ENCODE measurements at regions not wholly inside any gene's neighbourhood (a gene's known extent, or its start where the extent isn't known, plus 50 kb on each side); places are given as distances from the start of the nearest gene placed in this dataset.

DNA sequence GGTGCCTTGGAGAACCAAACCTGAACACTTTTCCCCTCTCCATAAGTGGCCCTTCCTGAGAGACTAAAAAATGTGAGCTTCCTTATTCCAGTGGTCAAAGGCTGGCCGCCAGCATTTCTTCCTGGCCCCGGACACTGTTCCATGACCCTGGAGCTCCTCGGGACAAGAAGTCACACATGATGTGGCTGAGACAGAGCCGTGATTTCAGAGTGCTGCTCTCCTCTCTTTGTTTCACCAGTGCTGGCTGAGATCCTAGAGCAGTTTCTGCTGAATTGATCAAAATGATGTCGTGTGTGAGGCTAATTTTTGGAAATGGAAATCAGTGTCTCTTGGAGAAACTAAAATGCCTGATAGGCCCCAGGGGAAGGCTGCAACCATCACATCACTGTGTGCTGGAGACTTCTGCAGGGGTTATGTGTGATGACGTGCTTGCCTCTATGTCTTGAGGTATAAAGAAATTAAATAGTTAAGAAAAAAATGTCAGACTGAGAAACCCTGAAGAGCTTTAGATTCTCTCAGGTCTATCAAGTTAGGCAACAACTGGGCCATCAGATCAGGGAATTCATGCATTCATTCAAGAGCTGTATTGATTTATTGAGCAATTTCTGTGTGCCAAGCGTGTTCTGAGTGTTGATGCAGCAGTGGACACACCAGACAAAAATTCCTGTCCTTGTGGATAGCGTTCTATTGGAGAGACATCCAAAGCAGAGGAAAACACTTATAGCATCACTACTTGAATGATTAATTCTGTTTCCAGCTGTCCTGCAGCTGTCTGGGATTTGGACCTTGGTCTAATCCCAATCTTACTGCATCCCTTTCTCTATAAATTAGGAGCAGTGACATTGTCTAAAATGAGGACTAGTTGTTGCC is 72.7 kb upstream of the CCN6 start:
- Histone ChIP-seq H2AFZ (ENCODE audit: low read depth, low read length, severe bottlenecking) (no peak overlapping the region), H3K27me3 (ENCODE audit: low read length) (no peaks in the 10 kb centered on the region), H3K9ac (ENCODE audit: low read length) (no peak overlapping the region), H4K20me1 (ENCODE audit: low read depth, low read length) (no peaks in the 10 kb centered on the region), H3F3A (ENCODE audit: insufficient read depth) (no peaks in the 10 kb centered on the region), H3K27ac (ENCODE audit: low read depth, low read length) (no peak overlapping the region), H3K36me3 (ENCODE audit: low read length) (no peaks in the 10 kb centered on the region), H3K4me2 (ENCODE audit: low read depth, low read length, poor library complexity, severe bottlenecking) (no peak overlapping the region), H3K9me3 (ENCODE audit: insufficient read depth, low read length) (no peaks in the 10 kb centered on the region), H3K79me2 (ENCODE audit: insufficient read depth, low read length) (no peaks in the 10 kb centered on the region), H3K9me2 (replicated peaks; ENCODE audit: insufficient read depth, low read length) (no peaks in the 10 kb centered on the region), H3K4me3 (ENCODE audit: insufficient read depth, low read length, poor library complexity, severe bottlenecking) (no peak overlapping the region)
- TF ChIP-seq EZH2phosphoT487 (conservative IDR thresholded peaks at IDR 0.05; ENCODE audit: low read length): no peak
- TF ChIP-seq CTCF (IDR thresholded peaks at IDR 0.05; ENCODE audit: insufficient read depth, low read length, poor library complexity, severe bottlenecking): no peak

DNA sequence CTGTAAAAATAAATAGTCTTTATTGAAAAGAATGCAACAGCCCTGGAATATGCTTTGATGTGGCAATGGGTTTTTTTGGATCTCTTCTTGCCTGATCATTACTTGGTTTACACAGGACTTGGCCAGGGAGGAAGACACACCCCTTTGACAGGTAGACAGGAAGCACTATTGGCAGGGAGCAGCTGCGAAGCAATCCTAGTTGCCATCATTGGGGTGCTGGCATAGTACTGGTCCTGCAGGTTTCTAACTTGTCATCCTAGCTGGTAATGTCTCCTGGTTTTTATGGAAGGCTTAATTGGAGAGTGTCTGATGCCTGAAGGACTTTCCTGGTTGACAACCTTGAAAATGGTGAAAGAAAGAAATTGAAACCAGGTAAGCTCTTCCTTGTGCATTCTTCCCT is 71.2 kb upstream of the CCN6 start:
- Histone ChIP-seq H3K27ac (ENCODE audit: low read depth, low read length) (no peak overlapping the region), H3K4me3 (ENCODE audit: insufficient read depth, low read length, poor library complexity, severe bottlenecking) (no peak overlapping the region), H3K27me3 (ENCODE audit: low read length) (no peaks in the 10 kb centered on the region), H3K9ac (ENCODE audit: low read length) (no peak overlapping the region), H3F3A (ENCODE audit: insufficient read depth) (no peaks in the 10 kb centered on the region), H3K9me2 (replicated peaks; ENCODE audit: insufficient read depth, low read length) (no peaks in the 10 kb centered on the region), H2AFZ (ENCODE audit: low read depth, low read length, severe bottlenecking) (no peak overlapping the region), H3K4me2 (ENCODE audit: low read depth, low read length, poor library complexity, severe bottlenecking) (no peak overlapping the region), H3K9me3 (ENCODE audit: insufficient read depth, low read length) (no peaks in the 10 kb centered on the region), H4K20me1 (ENCODE audit: low read depth, low read length) (no peaks in the 10 kb centered on the region), H3K36me3 (ENCODE audit: low read length) (no peaks in the 10 kb centered on the region), H3K79me2 (ENCODE audit: insufficient read depth, low read length) (no peaks in the 10 kb centered on the region)
- TF ChIP-seq CTCF (IDR thresholded peaks at IDR 0.05; ENCODE audit: insufficient read depth, low read length, poor library complexity, severe bottlenecking) (no peak), EZH2phosphoT487 (conservative IDR thresholded peaks at IDR 0.05; ENCODE audit: low read length) (no peak)

DNA sequence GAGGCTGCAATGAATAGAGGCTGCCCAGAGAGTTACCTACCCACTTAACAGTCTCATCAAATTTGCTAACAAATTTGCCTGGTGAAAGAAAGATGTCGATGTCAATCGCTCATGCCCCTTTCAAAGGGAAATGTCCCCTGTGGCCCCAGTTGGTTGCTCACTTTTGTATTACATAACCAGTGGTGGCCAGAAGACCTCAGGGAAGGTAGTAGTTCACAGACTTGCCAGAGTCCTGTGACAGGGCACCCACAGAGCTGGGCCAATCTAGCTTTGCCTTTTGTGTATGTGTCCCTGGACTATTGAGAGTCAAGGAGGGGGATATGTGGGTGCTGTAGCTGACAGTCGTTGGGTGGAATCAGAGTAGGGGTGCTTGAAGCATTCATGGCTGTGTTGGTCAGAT is 70.7 kb upstream of the CCN6 start:
- H3K4me3 ChIP-seq (ENCODE audit: insufficient read depth, low read length, poor library complexity, severe bottlenecking): no peak overlapping the region
- H3K9me3 ChIP-seq (ENCODE audit: insufficient read depth, low read length): no peaks in the 10 kb centered on the region
- H3K27me3 ChIP-seq (ENCODE audit: low read length): no peaks in the 10 kb centered on the region
- no peak overlapping the region for H3K27ac ChIP-seq (ENCODE audit: low read depth, low read length)
- no peaks in the 10 kb centered on the region for H3K36me3 ChIP-seq (ENCODE audit: low read length)
- no peaks in the 10 kb centered on the region for H3K9me2 ChIP-seq (replicated peaks; ENCODE audit: insufficient read depth, low read length)
- no peaks in the 10 kb centered on the region for H3K79me2 ChIP-seq (ENCODE audit: insufficient read depth, low read length)
- H3F3A ChIP-seq (ENCODE audit: insufficient read depth): no peaks in the 10 kb centered on the region
- no peak overlapping the region for H3K4me2 ChIP-seq (ENCODE audit: low read depth, low read length, poor library complexity, severe bottlenecking)
- TF ChIP-seq EZH2phosphoT487 (conservative IDR thresholded peaks at IDR 0.05; ENCODE audit: low read length) (no peak), CTCF (IDR thresholded peaks at IDR 0.05; ENCODE audit: insufficient read depth, low read length, poor library complexity, severe bottlenecking) (no peak)
- no peaks in the 10 kb centered on the region for H4K20me1 ChIP-seq (ENCODE audit: low read depth, low read length)
- H2AFZ ChIP-seq (ENCODE audit: low read depth, low read length, severe bottlenecking): no peak overlapping the region
- no peak overlapping the region for H3K9ac ChIP-seq (ENCODE audit: low read length)

Measured in SU-DHL-6 (cell line).